ENCODE measurements at regions not wholly inside any gene's neighbourhood (a gene's known extent, or its start where the extent isn't known, plus 50 kb on each side); places are given as distances from the start of the nearest gene placed in this dataset.
"Not testable (repeated sequence)": the region's sequence is repeated elsewhere in the genome, so short reads cannot be mapped to it uniquely, and the experiment has no call there.

DNA sequence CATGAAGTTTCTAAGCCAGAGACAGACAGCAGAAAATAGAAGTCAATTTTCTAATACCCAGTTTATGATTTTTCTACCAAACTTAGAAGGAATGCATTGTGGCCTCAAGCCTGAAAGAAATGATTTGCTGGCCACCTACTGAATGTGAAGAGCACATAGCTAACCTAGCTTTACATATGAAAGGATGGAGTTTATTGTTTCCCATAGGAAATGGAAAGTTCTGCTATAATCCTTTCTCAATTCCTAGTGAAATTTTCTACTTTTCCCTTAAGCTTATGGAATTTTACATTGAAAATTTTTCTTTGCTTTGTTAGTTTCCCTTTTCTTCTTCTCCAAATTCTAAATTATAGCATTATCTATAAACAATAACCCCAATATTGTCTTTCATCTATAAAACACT, 110.1 kb downstream of the TMEM167A start:
- no peak for DNase-seq (ENCODE audit: insufficient read length, low spot score, missing footprints)
- Histone ChIP-seq H3K4me3 (ENCODE audit: insufficient read depth, low read length) (no peak overlapping the region), H3K27me3 (ENCODE audit: insufficient read depth, low read length) (peaks cover 2% of the 10 kb centered on the region), H2AFZ (ENCODE audit: low read length) (no peak overlapping the region), H3K79me2 (ENCODE audit: insufficient read depth, low read length) (no peaks in the 10 kb centered on the region), H3K4me2 (ENCODE audit: insufficient read depth, low read length) (no peak overlapping the region), H3K27ac (ENCODE audit: low read depth, low read length) (no peak overlapping the region), H3K4me1 (ENCODE audit: insufficient read depth, low read length) (no peaks in the 10 kb centered on the region), H3K9me3 (ENCODE audit: low read depth, low read length) (no peaks in the 10 kb centered on the region), H4K20me1 (ENCODE audit: insufficient read depth, low read length) (no peaks in the 10 kb centered on the region), H3K36me3 (ENCODE audit: insufficient read depth, low read length) (no peaks in the 10 kb centered on the region)
- TF ChIP-seq, protein P1, sequence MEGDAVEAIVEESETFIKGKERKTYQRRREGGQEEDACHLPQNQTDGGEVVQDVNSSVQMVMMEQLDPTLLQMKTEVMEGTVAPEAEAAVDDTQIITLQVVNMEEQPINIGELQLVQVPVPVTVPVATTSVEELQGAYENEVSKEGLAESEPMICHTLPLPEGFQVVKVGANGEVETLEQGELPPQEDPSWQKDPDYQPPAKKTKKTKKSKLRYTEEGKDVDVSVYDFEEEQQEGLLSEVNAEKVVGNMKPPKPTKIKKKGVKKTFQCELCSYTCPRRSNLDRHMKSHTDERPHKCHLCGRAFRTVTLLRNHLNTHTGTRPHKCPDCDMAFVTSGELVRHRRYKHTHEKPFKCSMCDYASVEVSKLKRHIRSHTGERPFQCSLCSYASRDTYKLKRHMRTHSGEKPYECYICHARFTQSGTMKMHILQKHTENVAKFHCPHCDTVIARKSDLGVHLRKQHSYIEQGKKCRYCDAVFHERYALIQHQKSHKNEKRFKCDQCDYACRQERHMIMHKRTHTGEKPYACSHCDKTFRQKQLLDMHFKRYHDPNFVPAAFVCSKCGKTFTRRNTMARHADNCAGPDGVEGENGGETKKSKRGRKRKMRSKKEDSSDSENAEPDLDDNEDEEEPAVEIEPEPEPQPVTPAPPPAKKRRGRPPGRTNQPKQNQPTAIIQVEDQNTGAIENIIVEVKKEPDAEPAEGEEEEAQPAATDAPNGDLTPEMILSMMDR (IDR thresholded peaks at IDR 0.05; ENCODE audit: extremely low read depth, low read depth, low read length): no peak

DNA sequence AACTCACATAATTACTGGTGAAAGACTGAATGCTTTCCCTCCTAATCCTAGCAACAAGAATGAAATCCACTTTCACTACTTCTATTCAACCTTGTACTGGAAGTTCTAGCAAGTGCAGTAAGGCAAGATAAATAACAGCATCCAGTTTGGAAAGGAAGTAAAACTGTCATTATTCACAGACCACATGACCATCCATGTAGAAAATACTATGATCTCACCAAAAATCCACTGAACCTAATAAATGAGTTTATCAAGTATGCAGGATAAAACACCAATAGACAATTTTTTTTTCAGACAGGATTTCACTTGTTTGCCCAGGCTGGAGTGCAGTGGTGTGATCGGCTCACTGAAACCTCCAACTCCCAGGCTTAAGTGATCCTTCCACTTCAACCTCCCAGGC, 117.7 kb downstream of the TMEM167A start:
- Histone ChIP-seq H3K4me1 (ENCODE audit: insufficient read depth, low read length) (no peaks in the 10 kb centered on the region), H3K27ac (ENCODE audit: low read depth, low read length) (no peak overlapping the region), H3K9me3 (ENCODE audit: low read depth, low read length) (no peaks in the 10 kb centered on the region), H3K79me2 (ENCODE audit: insufficient read depth, low read length) (no peaks in the 10 kb centered on the region), H3K4me2 (ENCODE audit: insufficient read depth, low read length) (no peak overlapping the region), H3K4me3 (ENCODE audit: insufficient read depth, low read length) (no peak overlapping the region), H2AFZ (ENCODE audit: low read length) (no peak overlapping the region), H3K36me3 (ENCODE audit: insufficient read depth, low read length) (no peaks in the 10 kb centered on the region), H4K20me1 (ENCODE audit: insufficient read depth, low read length) (no peaks in the 10 kb centered on the region), H3K27me3 (ENCODE audit: insufficient read depth, low read length) (peaks cover 2% of the 10 kb centered on the region)
- TF ChIP-seq, protein P1 (IDR thresholded peaks at IDR 0.05; ENCODE audit: extremely low read depth, low read depth, low read length): no peak
- DNase-seq (ENCODE audit: insufficient read length, low spot score, missing footprints): no peak

DNA sequence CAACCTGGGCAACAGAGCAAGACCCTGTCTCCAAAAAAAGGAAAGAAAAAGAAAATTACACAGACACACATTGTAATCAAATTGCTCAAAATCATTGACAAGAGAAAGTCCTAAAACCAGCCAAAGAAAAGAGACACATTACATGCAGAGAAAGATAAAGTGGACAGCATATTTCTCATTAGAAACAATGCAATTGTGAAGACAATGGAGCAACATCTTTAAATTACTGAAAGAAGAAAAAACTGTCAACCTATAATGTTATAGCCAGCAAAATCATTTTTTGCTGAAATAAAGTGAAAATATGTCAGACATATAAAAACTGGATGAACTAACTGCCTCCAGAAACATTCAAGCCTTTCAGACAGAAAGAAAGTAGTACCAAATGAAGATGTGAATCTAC, 120.6 kb downstream of the TMEM167A start:
- no peak overlapping the region for H3K4me2 ChIP-seq (ENCODE audit: insufficient read depth, low read length)
- H3K27ac ChIP-seq (ENCODE audit: low read depth, low read length): no peak overlapping the region
- no peaks in the 10 kb centered on the region for H4K20me1 ChIP-seq (ENCODE audit: insufficient read depth, low read length)
- no peak overlapping the region for H2AFZ ChIP-seq (ENCODE audit: low read length)
- TF ChIP-seq, protein P1 (IDR thresholded peaks at IDR 0.05; ENCODE audit: extremely low read depth, low read depth, low read length): no peak
- DNase-seq (ENCODE audit: insufficient read length, low spot score, missing footprints): no peak
- no peaks in the 10 kb centered on the region for H3K36me3 ChIP-seq (ENCODE audit: insufficient read depth, low read length)
- H3K4me1 ChIP-seq (ENCODE audit: insufficient read depth, low read length): no peaks in the 10 kb centered on the region
- H3K79me2 ChIP-seq (ENCODE audit: insufficient read depth, low read length): no peaks in the 10 kb centered on the region
- no peaks in the 10 kb centered on the region for H3K27me3 ChIP-seq (ENCODE audit: insufficient read depth, low read length)
- H3K9me3 ChIP-seq (ENCODE audit: low read depth, low read length): no peaks in the 10 kb centered on the region
- H3K4me3 ChIP-seq (ENCODE audit: insufficient read depth, low read length): no peak overlapping the region

DNA sequence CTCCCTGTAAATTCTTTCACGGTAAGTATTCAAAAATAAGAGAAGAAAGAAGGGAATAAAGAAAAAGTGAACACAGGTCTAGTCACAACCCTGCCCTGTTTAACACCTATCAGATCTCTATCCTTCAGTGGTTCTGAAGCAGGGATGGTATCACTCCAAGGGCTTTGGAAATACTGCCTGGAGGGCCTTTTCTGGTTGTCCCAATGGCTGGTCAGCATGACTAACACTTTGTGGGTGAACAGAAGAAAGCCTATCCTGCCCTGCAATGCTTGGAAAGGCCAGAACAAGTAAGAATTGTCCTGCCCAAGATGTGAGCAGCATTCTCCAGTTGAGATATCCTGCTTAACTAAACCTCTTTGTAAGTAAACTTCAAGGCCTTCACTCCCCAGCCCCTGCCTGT, 124.9 kb downstream of the TMEM167A start:
- Histone ChIP-seq H3K9me3 (ENCODE audit: low read depth, low read length) (no peaks in the 10 kb centered on the region), H3K4me1 (ENCODE audit: insufficient read depth, low read length) (no peaks in the 10 kb centered on the region)
- DNase-seq (ENCODE audit: insufficient read length, low spot score, missing footprints): no peak

DNA sequence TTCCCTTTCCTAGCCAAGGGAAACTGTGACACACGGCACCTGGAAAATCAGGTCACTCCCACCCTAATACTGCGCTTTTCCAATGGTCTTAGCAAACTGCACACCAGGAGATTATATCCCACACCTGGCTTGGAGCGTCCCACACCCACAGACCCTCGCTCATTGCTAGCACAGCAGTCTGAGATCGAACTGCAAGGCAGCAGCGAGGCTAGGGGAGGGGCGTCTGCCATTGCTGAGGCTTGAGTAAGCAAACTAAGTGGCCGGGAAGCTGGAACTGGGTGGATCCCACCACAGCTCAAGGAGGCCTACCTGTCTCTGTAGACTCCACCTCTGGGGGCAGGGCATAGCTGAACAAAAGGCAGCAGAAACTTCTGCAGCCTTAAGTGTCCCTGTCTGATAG, 132.9 kb downstream of the TMEM167A start:
- H3K4me3 ChIP-seq (ENCODE audit: insufficient read depth, low read length); H3K27ac ChIP-seq (ENCODE audit: low read depth, low read length); DNase-seq (ENCODE audit: insufficient read length, low spot score, missing footprints); H3K4me1 ChIP-seq (ENCODE audit: insufficient read depth, low read length); H3K79me2 ChIP-seq (ENCODE audit: insufficient read depth, low read length); H2AFZ ChIP-seq (ENCODE audit: low read length); H3K27me3 ChIP-seq (ENCODE audit: insufficient read depth, low read length); H3K4me2 ChIP-seq (ENCODE audit: insufficient read depth, low read length); H4K20me1 ChIP-seq (ENCODE audit: insufficient read depth, low read length); H3K36me3 ChIP-seq (ENCODE audit: insufficient read depth, low read length); H3K9me3 ChIP-seq (ENCODE audit: low read depth, low read length): not testable (repeated sequence)

More for the DNA sequence above, 124.9 kb downstream of the TMEM167A start:
- H3K4me2 ChIP-seq (ENCODE audit: insufficient read depth, low read length): no peak overlapping the region
- no peak overlapping the region for H2AFZ ChIP-seq (ENCODE audit: low read length)
- TF ChIP-seq, protein P1 (IDR thresholded peaks at IDR 0.05; ENCODE audit: extremely low read depth, low read depth, low read length): no peak
- no peak overlapping the region for H3K27ac ChIP-seq (ENCODE audit: low read depth, low read length)
- no peaks in the 10 kb centered on the region for H3K36me3 ChIP-seq (ENCODE audit: insufficient read depth, low read length)
- no peak overlapping the region for H3K4me3 ChIP-seq (ENCODE audit: insufficient read depth, low read length)
- H3K27me3 ChIP-seq (ENCODE audit: insufficient read depth, low read length): no peaks in the 10 kb centered on the region
- H3K79me2 ChIP-seq (ENCODE audit: insufficient read depth, low read length): no peaks in the 10 kb centered on the region
- no peaks in the 10 kb centered on the region for H4K20me1 ChIP-seq (ENCODE audit: insufficient read depth, low read length)
